A673 (cell line): ENCODE measurements at regions not wholly inside any gene's neighbourhood (a gene's known extent, or its start where the extent isn't known, plus 50 kb on each side); places are given as distances from the start of the nearest gene placed in this dataset.

Source experiments
- BruUV-seq: library from RNA; stranded (reverse); fragments of 400-500 nt; replicated peaks from 2 replicates; lab custom pipeline; 2021; lab: Mats Ljungman, UMichigan
- CTCF ChIA-PET: fragments of 300-600 bp; sonication (Branson Sonifier 250); formaldehyde crosslinking; loops from one replicate; lab custom pipeline; 2022; ENCODE audit warnings: antibody characterized with exemption; lab: Charles Lee
- POLR2A ChIA-PET: fragments of 300-600 bp; sonication (Branson Sonifier 250); formaldehyde crosslinking; loops from one replicate; lab custom pipeline; 2022; ENCODE audit warnings: antibody characterized with exemption; ENCODE audit not compliant: low non-redundant PET; lab: Charles Lee
- DNase-seq: peaks from one replicate; pipeline ENCODE4 v3.0.0-alpha.2; 2015; ENCODE audit warnings: low spot score
- H3K27ac ChIP-seq: fragments of 200-600 bp; sonication (generic); 2 replicates; pipeline ENCODE4 v1.5.1; 2016; ENCODE audit warnings: mixed run types, low read depth, mild to moderate bottlenecking, mixed read lengths, antibody characterized with exemption, low read length; ENCODE audit not compliant: poor library complexity, severe bottlenecking
- H3K27me3 ChIP-seq: fragments of 200-600 bp; sonication (generic); replicated peaks from 2 replicates; pipeline ENCODE4 v1.6.1; 2017; ENCODE audit warnings: mixed run types, low read depth, mild to moderate bottlenecking, mixed read lengths, antibody characterized with exemption, low read length; ENCODE audit not compliant: insufficient read depth, poor library complexity
- H3K36me3 ChIP-seq: fragments of 200-600 bp; sonication (generic); 2 replicates; pipeline ENCODE4 v1.6.1; 2016; ENCODE audit warnings: mixed run types, mild to moderate bottlenecking, mixed read lengths, antibody characterized with exemption, low read length; ENCODE audit not compliant: insufficient read depth, poor library complexity, severe bottlenecking
- H3K4me1 ChIP-seq: fragments of 200-600 bp; sonication (generic); 2 replicates; pipeline ENCODE4 v1.6.1; 2017; ENCODE audit warnings: mixed run types, mild to moderate bottlenecking, mixed read lengths, antibody characterized with exemption, low read length; ENCODE audit not compliant: insufficient read depth, poor library complexity, severe bottlenecking
- H3K4me3 ChIP-seq: fragments of 200-600 bp; sonication (generic); 2 replicates; pipeline ENCODE4 v1.5.1; 2016; ENCODE audit warnings: low read depth, mixed run types, mild to moderate bottlenecking, mixed read lengths, low read length; ENCODE audit not compliant: poor library complexity, severe bottlenecking
- H3K9me3 ChIP-seq: fragments of 200-600 bp; sonication (generic); 2 replicates; pipeline ENCODE4 v1.6.1; 2016; ENCODE audit warnings: mixed run types, low read depth, mild to moderate bottlenecking, mixed read lengths, antibody characterized with exemption, low read length; ENCODE audit not compliant: poor library complexity, severe bottlenecking
- CTCF ChIP-seq: fragments of 300-800, 200-600 bp; sonication (generic); conservative IDR thresholded peaks from 2 replicates; pipeline ENCODE4 v1.5.1; 2017; ENCODE audit warnings: low read depth, mild to moderate bottlenecking, antibody characterized with exemption, low read length, moderate library complexity, mixed read lengths
- EZH2 ChIP-seq: fragments of 200-600 bp; sonication (generic); IDR thresholded peaks from 2 replicates; pipeline ENCODE4 v1.6.1; 2017; ENCODE audit warnings: borderline replicate concordance, low read depth, mild to moderate bottlenecking, mixed read lengths, antibody characterized with exemption, low read length; ENCODE audit not compliant: poor library complexity, severe bottlenecking
- intact Hi-C: fragments of 100-400 bp; cut with micrococcal nuclease; formaldehyde crosslinking; loops from one replicate; pipeline ENCODE4 v1.10.0; 2022; ENCODE audit not compliant: unreplicated experiment

- BruUV-seq: no TSS peak
- ChIA-PET POLR2A (no interaction called here), CTCF (no interaction called here)
- Histone ChIP-seq H3K9me3 (no peaks in the 10 kb centered on the region), H3K4me3 (no peak overlapping the region), H3K4me1 (no peaks in the 10 kb centered on the region), H3K27me3 (peaks cover 35% of the 10 kb centered on the region), H3K27ac (no peak overlapping the region), H3K36me3 (no peaks in the 10 kb centered on the region)
- TF ChIP-seq EZH2 (no peak), CTCF (no peak)
- no peak for DNase-seq
- intact Hi-C loops: no loop called here
These were observed 853.5 kb downstream of the TRIML1 start for GRCh38 chr4:188992706-188993105.

DNA sequence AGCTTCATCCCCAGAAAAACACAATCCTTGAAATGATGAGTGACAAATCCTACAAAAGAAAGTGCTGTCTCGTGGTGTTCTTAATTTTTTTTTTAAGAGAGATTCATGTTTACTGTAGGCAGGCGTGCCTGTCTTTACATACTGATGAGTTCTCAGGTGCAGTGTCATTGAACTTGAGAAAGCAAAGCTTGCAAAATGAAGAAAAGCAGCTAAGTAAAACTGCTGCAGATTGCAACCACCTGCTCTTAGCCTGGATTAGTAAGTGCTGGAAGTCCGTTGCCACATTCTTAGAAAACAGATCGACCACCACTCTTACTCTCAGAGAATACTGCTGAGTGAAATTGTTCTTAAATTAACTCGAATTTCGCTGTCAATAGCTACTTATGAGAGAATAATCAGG lies 854.6 kb downstream of the TRIML1 start:
- Histone ChIP-seq H3K27ac (no peak overlapping the region), H3K9me3 (no peaks in the 10 kb centered on the region), H3K27me3 (peaks cover 42% of the 10 kb centered on the region), H3K4me3 (no peak overlapping the region), H3K36me3 (no peaks in the 10 kb centered on the region), H3K4me1 (no peaks in the 10 kb centered on the region)
- ChIA-PET POLR2A (no interaction called here), CTCF (no interaction called here)
- no TSS peak for BruUV-seq
- intact Hi-C loops: no loop called here
- no peak for DNase-seq
- TF ChIP-seq CTCF (no peak), EZH2 (no peak)

DNA sequence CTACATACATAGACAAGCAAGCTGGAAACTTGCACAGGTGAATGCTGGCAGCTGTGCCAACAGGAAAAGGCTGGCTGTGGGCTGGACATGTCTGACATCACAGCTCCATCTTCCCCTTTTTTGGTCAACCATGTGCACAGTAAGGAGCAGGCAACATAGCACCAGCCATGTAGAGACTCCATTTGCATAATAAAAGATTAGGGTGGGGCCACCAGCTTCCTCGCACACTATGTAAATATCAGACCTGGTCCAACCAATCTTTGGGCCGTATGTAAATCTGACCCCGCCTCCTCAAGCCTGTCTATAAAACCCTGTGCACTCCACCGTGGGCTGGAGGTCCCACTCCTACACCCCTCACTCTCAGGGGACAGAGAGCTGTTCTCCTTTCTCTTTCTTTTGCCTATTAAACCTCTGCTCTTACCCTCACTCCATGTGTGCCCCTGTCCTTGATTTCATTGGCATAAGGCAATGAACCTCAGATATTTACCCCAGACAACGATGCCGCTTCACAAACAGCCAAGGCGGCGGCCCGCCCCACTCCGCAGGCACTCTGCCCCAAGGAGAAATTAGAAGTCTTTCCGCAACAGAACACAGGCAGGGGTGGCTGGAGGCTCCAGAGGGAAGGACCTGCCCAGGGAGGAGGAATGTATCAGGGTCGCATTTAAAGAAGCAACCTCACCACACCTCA lies 862.2 kb downstream of the TRIML1 start:
- intact Hi-C loops: no loop called here
- H3K36me3 ChIP-seq: no peaks in the 10 kb centered on the region
- H3K9me3 ChIP-seq: no peaks in the 10 kb centered on the region
- ChIA-PET CTCF (no interaction called here), POLR2A (no interaction called here)
- no peak overlapping the region for H3K4me3 ChIP-seq
- H3K27me3 ChIP-seq: peaks cover 15% of the 10 kb centered on the region
- H3K27ac ChIP-seq: no peak overlapping the region
- no TSS peak for BruUV-seq
- H3K4me1 ChIP-seq: no peaks in the 10 kb centered on the region
- DNase-seq: peak; percentile 41
- TF ChIP-seq CTCF: no peak
- no peak for TF ChIP-seq EZH2
